ENCODE measurements at regions not wholly inside any gene's neighbourhood (a gene's known extent, or its start where the extent isn't known, plus 50 kb on each side); places are given as distances from the start of the nearest gene placed in this dataset.
A peak's percentile ranks its signal among the peaks of the same experiment; 100 is the strongest.

- peak overlapping the region in 2 of 3 donors; percentile 4 to 82 for H3K27ac Mint-ChIP-seq
- H3K36me3 Mint-ChIP-seq: no peaks in the 10 kb centered on the region
- peaks cover 5% of the 10 kb centered on the region for H3K27me3 Mint-ChIP-seq
- no peaks in the 10 kb centered on the region for H3K27me3 ChIP-seq (ENCODE audit: control insufficient read depth, insufficient read depth, low read length)
- H3K4me3 ChIP-seq (ENCODE audit: low read depth, low read length): no peak overlapping the region
- ATAC-seq (ENCODE audit: low read depth in 2 of 2) (no peak), DNase-seq (no peak)
- H3K4me1 ChIP-seq (ENCODE audit: control insufficient read depth, insufficient read depth, low read length, poor library complexity, severe bottlenecking): no peaks in the 10 kb centered on the region
- no peak overlapping the region for H3K4me3 Mint-ChIP-seq
- H3K9me3 Mint-ChIP-seq: peaks cover 0 to 6% (median 0%) of the 10 kb centered on the region in 7 donors
- H3K4me1 Mint-ChIP-seq: peaks cover 0 to 20% (median 5%) of the 10 kb centered on the region in 4 donors
- H3K36me3 ChIP-seq (ENCODE audit: control insufficient read depth, insufficient read depth, low read length): no peaks in the 10 kb centered on the region
- no peak overlapping the region for H3K27ac ChIP-seq (ENCODE audit: insufficient read depth, low read length, poor library complexity, severe bottlenecking)
- H3K9me3 ChIP-seq (ENCODE audit: control insufficient read depth in 2 of 2, low read length in 2 of 2): no peaks in the 10 kb centered on the region
These were observed 214.3 kb downstream of the C9orf50 start for GRCh38 chr9:129406278-129407225.

DNA sequence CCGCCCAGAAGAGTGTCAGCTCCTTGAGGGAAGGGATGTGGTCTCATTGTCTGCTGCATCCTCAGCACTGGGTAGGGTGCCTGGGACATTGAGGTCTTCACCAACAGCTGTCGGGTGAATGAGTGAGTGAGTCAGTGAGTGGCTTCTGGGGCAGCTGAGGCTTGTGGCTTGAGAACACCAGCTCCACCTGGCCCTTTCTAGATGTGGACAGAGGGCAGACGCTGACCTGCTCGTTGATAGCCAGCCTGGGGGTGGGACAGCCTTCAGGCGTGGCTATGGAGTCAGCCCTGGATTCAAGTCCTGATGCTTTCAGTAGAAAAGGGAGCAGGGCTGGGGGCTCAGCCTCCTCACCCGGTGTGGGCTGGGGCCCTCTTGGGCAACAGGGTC is 215.1 kb downstream of the C9orf50 start:
- Mint-ChIP-seq H3K4me3 (no peak overlapping the region), H3K27ac (no peak overlapping the region), H3K4me1 (peaks cover 0 to 19% (median 5%) of the 10 kb centered on the region in 4 donors), H3K36me3 (no peaks in the 10 kb centered on the region), H3K9me3 (peaks cover 0 to 6% (median 0%) of the 10 kb centered on the region in 7 donors), H3K27me3 (peaks cover 5% of the 10 kb centered on the region)
- no peak for DNase-seq
- ATAC-seq (ENCODE audit: low read depth in 2 of 2): no peak
- no peaks in the 10 kb centered on the region for H3K27me3 ChIP-seq (ENCODE audit: control insufficient read depth, insufficient read depth, low read length)
- H3K36me3 ChIP-seq (ENCODE audit: control insufficient read depth, insufficient read depth, low read length): no peaks in the 10 kb centered on the region
- no peak overlapping the region for H3K27ac ChIP-seq (ENCODE audit: insufficient read depth, low read length, poor library complexity, severe bottlenecking)
- no peak overlapping the region for H3K4me3 ChIP-seq (ENCODE audit: low read depth, low read length)
- H3K4me1 ChIP-seq (ENCODE audit: control insufficient read depth, insufficient read depth, low read length, poor library complexity, severe bottlenecking): no peaks in the 10 kb centered on the region
- no peaks in the 10 kb centered on the region for H3K9me3 ChIP-seq (ENCODE audit: control insufficient read depth in 2 of 2, low read length in 2 of 2)

DNA sequence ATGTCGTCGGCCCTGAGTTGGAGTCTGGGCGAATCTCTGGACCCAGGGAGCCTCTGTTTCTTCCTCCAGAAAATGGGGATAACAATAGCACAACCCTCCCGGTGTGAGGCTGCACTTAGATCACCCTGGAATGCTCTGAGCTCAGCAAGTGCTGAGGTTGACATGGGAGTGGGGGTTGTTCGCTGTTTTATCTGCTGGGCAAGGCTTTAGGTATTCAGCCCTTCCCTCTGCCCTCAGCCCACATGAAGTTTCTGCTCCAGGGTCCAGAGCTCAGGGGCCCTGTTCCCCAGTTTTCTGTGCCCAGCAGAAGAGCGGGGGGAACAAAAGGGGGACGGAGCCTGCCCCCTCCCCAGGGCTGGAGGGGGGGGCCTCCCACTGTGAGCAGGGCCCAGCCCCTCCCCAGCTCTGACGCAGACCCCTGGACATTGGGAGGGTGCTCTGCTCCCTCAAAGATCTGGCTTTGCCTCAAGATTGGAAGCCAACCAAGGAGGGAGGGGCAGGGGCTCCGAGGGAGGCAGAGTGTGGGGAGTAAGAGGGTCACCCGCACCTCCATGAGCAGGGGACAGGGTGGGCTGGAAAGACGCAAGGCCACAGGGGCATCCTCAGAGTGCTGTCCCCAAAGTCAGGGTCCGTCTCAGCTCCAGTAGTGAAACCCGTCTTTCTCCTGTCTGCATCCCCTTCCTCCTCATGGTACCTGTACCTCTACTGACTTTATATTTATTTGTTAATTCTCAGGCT is 215.6 kb downstream of the C9orf50 start:
- Mint-ChIP-seq H3K9me3 (peaks cover 0 to 2% (median 0%) of the 10 kb centered on the region in 7 donors), H3K36me3 (no peaks in the 10 kb centered on the region), H3K27ac (no peak overlapping the region), H3K4me1 (peaks cover 0 to 14% (median 3%) of the 10 kb centered on the region in 4 donors), H3K27me3 (peaks cover 5% of the 10 kb centered on the region), H3K4me3 (no peak overlapping the region)
- Histone ChIP-seq H3K36me3 (ENCODE audit: control insufficient read depth, insufficient read depth, low read length) (no peaks in the 10 kb centered on the region), H3K27ac (ENCODE audit: insufficient read depth, low read length, poor library complexity, severe bottlenecking) (no peak overlapping the region), H3K27me3 (ENCODE audit: control insufficient read depth, insufficient read depth, low read length) (no peaks in the 10 kb centered on the region), H3K4me1 (ENCODE audit: control insufficient read depth, insufficient read depth, low read length, poor library complexity, severe bottlenecking) (no peaks in the 10 kb centered on the region), H3K4me3 (ENCODE audit: low read depth, low read length) (no peak overlapping the region), H3K9me3 (ENCODE audit: control insufficient read depth in 2 of 2, low read length in 2 of 2) (no peaks in the 10 kb centered on the region)
- ATAC-seq (ENCODE audit: low read depth in 2 of 2): no peak
- DNase-seq: no peak

GRCh38 chr9:129404621-129405020 is 216.3 kb downstream of the C9orf50 start:
- Mint-ChIP-seq H3K9me3 (no peaks in the 10 kb centered on the region), H3K4me3 (no peak overlapping the region), H3K4me1 (peaks cover 0 to 16% (median 3%) of the 10 kb centered on the region in 4 donors), H3K27ac (no peak overlapping the region), H3K36me3 (no peaks in the 10 kb centered on the region), H3K27me3 (peaks cover 5% of the 10 kb centered on the region)
- H3K4me1 ChIP-seq (ENCODE audit: control insufficient read depth, insufficient read depth, low read length, poor library complexity, severe bottlenecking): no peaks in the 10 kb centered on the region
- DNase-seq: no peak
- H3K27ac ChIP-seq (ENCODE audit: insufficient read depth, low read length, poor library complexity, severe bottlenecking): no peak overlapping the region
- H3K36me3 ChIP-seq (ENCODE audit: control insufficient read depth, insufficient read depth, low read length): no peaks in the 10 kb centered on the region
- no peak for ATAC-seq (ENCODE audit: low read depth in 2 of 2)
- no peaks in the 10 kb centered on the region for H3K9me3 ChIP-seq (ENCODE audit: control insufficient read depth in 2 of 2, low read length in 2 of 2)
- H3K4me3 ChIP-seq (ENCODE audit: low read depth, low read length): no peak overlapping the region
- no peaks in the 10 kb centered on the region for H3K27me3 ChIP-seq (ENCODE audit: control insufficient read depth, insufficient read depth, low read length)

GRCh38 chr9:129403779-129404620 is 216.9 kb downstream of the C9orf50 start:
- H3K4me1 ChIP-seq (ENCODE audit: control insufficient read depth, insufficient read depth, low read length, poor library complexity, severe bottlenecking): no peaks in the 10 kb centered on the region
- no peaks in the 10 kb centered on the region for H3K9me3 ChIP-seq (ENCODE audit: control insufficient read depth in 2 of 2, low read length in 2 of 2)
- H3K27ac Mint-ChIP-seq: peak overlapping the region in 2 of 3 donors; percentile 75
- H3K4me1 Mint-ChIP-seq: peaks cover 0 to 18% (median 3%) of the 10 kb centered on the region in 4 donors
- no peak overlapping the region for H3K4me3 ChIP-seq (ENCODE audit: low read depth, low read length)
- no peaks in the 10 kb centered on the region for H3K36me3 Mint-ChIP-seq
- no peak for DNase-seq
- H3K27ac ChIP-seq (ENCODE audit: insufficient read depth, low read length, poor library complexity, severe bottlenecking): no peak overlapping the region
- ATAC-seq (ENCODE audit: low read depth in 2 of 2): no peak
- H3K9me3 Mint-ChIP-seq: no peaks in the 10 kb centered on the region
- peaks cover 5% of the 10 kb centered on the region for H3K27me3 Mint-ChIP-seq
- H3K4me3 Mint-ChIP-seq: no peak overlapping the region
- no peaks in the 10 kb centered on the region for H3K36me3 ChIP-seq (ENCODE audit: control insufficient read depth, insufficient read depth, low read length)
- H3K27me3 ChIP-seq (ENCODE audit: control insufficient read depth, insufficient read depth, low read length): no peaks in the 10 kb centered on the region

DNA sequence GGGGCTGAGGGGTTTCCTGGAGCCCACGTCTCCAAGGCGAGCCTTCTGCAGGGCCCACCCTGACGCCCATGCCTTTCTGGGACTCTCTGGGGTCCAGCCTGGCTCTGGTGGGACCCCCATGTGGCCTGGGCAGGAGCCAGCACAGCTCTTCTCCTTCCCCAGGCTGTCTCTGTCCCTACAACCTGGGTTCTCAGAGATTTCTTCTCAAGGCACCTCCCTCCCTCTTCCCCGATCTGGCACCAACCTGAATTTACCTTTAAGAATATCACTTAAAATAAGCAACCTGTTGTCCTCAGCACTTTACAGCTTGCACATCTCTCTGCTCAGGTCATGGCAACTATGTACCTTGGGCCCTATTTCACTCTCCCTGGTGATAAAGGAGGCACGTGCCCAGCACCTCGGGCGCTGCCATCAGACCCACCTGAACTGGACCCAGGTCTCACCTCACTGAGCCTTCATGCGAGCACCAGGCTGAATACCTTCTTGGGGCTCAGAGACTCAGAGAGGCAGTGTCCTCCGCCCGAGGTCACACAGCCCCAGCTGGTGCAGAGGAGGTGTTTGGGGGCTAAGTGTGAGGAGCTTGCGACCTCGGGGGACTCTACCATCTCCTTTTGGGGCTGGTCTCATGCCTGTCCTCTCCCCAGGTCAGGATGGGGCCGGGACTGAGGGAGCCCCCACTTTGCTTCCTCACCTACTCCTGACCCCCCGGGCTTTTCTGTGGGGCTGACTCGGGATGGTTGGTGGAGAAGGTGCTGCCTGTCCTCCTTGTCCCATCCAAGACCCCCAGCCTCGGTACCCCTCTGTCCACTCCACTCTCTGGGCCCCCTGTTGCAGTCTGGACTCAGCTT is 217.7 kb downstream of the C9orf50 start:
- no peak for ATAC-seq (ENCODE audit: low read depth in 2 of 2)
- no peaks in the 10 kb centered on the region for H3K4me1 ChIP-seq (ENCODE audit: control insufficient read depth, insufficient read depth, low read length, poor library complexity, severe bottlenecking)
- DNase-seq: no peak
- H3K27ac Mint-ChIP-seq: peak overlapping the region in 1 of 3 donors; percentile 75
- no peaks in the 10 kb centered on the region for H3K36me3 Mint-ChIP-seq
- peaks cover 0 to 17% (median 1%) of the 10 kb centered on the region in 4 donors for H3K4me1 Mint-ChIP-seq
- no peak overlapping the region for H3K4me3 Mint-ChIP-seq
- H3K4me3 ChIP-seq (ENCODE audit: low read depth, low read length): no peak overlapping the region
- no peaks in the 10 kb centered on the region for H3K9me3 Mint-ChIP-seq
- H3K9me3 ChIP-seq (ENCODE audit: control insufficient read depth in 2 of 2, low read length in 2 of 2): no peaks in the 10 kb centered on the region
- H3K27me3 Mint-ChIP-seq: peaks cover 5% of the 10 kb centered on the region
- no peaks in the 10 kb centered on the region for H3K36me3 ChIP-seq (ENCODE audit: control insufficient read depth, insufficient read depth, low read length)
- H3K27me3 ChIP-seq (ENCODE audit: control insufficient read depth, insufficient read depth, low read length): no peaks in the 10 kb centered on the region
- H3K27ac ChIP-seq (ENCODE audit: insufficient read depth, low read length, poor library complexity, severe bottlenecking): no peak overlapping the region

DNA sequence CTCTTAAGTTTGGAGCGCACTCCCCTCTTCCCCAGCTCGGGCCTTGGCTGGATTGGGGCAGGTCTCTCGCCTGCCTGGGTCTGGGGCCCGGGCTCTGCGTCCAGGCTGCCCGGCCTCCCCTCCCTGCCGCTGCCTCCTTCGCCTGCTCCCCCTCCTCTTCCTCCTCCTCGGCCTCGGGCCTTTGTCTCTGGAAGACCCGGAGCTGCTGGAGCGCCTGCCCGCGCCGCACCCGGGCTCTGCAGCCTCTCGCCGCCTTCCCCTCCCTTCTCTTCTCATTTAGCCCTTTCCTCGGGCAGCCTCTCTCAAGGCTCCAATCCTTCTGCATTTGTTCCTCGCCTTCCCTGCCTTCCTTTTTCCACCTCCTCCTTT is 218.5 kb downstream of the C9orf50 start:
- Mint-ChIP-seq H3K27me3 (peaks cover 5% of the 10 kb centered on the region), H3K9me3 (no peaks in the 10 kb centered on the region), H3K36me3 (no peaks in the 10 kb centered on the region), H3K27ac (peak overlapping the region in 2 of 3 donors; percentile 80), H3K4me3 (no peak overlapping the region), H3K4me1 (peaks cover 0 to 12% (median 0%) of the 10 kb centered on the region in 4 donors)
- H3K9me3 ChIP-seq (ENCODE audit: control insufficient read depth in 2 of 2, low read length in 2 of 2): no peaks in the 10 kb centered on the region
- no peak for DNase-seq
- no peak overlapping the region for H3K27ac ChIP-seq (ENCODE audit: insufficient read depth, low read length, poor library complexity, severe bottlenecking)
- H3K27me3 ChIP-seq (ENCODE audit: control insufficient read depth, insufficient read depth, low read length): no peaks in the 10 kb centered on the region
- no peaks in the 10 kb centered on the region for H3K4me1 ChIP-seq (ENCODE audit: control insufficient read depth, insufficient read depth, low read length, poor library complexity, severe bottlenecking)
- H3K36me3 ChIP-seq (ENCODE audit: control insufficient read depth, insufficient read depth, low read length): no peaks in the 10 kb centered on the region
- no peak overlapping the region for H3K4me3 ChIP-seq (ENCODE audit: low read depth, low read length)
- no peak for ATAC-seq (ENCODE audit: low read depth in 2 of 2)
